Occipital lobe (tissue), 1 donor: ENCODE measurements at regions not wholly inside any gene's neighbourhood (a gene's known extent, or its start where the extent isn't known, plus 50 kb on each side); places are given as distances from the start of the nearest gene placed in this dataset.
"Not testable (repeated sequence)": the region's sequence is repeated elsewhere in the genome, so short reads cannot be mapped to it uniquely, and the experiment has no call there.

Source experiments
- DNase-seq: peaks from one replicate; lab custom pipeline; 2025; lab: John Stamatoyannopoulos, UW

GRCh38 chr5:114050087-114050486, 311.8 kb upstream of the KCNN2 start:
- DNase-seq = no peak

DNA sequence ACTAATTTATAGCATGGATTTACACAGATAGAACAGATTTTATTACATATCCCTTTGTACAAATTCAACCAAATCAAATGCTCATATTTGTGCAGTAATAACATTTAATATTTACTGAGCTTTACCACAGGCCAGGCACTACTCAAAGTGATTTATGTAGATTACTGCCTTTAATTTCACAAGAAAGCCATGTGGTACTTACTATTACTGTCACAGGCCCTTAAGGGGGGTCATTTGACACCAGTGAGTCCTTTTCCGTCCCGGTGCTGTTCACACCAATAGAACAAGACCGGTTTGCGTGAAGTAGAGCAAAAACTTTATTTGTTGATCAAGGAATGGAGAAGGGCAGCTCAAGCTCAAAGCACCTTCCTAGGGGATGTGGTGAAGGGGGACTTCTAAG, 308.5 kb upstream of the KCNN2 start:
- DNase-seq = no peak

DNA sequence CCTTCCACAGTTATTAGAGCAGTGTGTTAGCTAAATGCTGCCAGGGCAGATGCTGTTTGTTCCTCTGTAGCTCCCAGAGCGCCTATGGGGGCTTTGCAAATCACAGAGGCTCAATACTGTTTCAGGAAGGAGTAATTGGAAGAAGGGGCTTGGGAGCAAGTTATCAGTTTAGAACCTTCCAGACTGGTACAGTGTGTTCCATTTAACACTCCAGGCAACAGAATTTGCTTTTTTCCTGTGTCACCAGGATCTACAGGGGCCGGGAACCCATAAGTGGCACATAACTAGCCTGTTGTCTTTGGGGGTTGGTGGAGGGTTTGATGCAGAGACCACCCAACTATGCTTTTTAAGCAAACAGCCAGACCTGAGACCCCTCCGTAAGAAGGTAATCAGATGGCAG, 307.3 kb upstream of the KCNN2 start:
- DNase-seq = no peak

- DNase-seq = peak; percentile 67
Measured at GRCh38 chr5:114055318-114056184, 306.3 kb upstream of the KCNN2 start.

GRCh38 chr5:114056185-114056538, 305.7 kb upstream of the KCNN2 start:
- DNase-seq = no peak

DNA sequence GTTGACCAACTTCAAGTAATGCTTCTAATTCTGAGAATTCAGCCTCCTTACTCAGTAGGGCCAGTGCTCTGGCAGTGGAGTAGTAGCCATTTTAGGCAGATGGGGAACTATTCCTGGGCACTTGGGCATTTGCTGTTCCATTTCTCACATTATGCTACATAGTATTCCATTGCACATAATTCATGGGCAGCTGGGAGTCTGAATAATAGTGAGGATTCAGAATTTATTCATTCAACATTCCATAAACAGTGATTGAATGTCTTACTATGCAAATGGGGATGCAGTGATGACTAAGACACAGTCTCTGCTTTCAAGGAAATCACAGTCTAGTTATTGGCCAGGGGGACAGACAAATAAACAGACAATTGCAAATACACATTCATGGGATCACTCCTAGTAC, 301.0 kb upstream of the KCNN2 start:
- DNase-seq = no peak

GRCh38 chr5:114062932-114063867, 298.7 kb upstream of the KCNN2 start:
- no peak for DNase-seq

GRCh38 chr5:114065912-114066311, 296.0 kb upstream of the KCNN2 start:
- no peak for DNase-seq

- DNase-seq = no peak
Measured at GRCh38 chr5:114070093-114070722, 291.7 kb upstream of the KCNN2 start.

- peak; percentile 1 for DNase-seq
Measured at GRCh38 chr5:114089259-114089658, 272.6 kb upstream of the KCNN2 start.

DNA sequence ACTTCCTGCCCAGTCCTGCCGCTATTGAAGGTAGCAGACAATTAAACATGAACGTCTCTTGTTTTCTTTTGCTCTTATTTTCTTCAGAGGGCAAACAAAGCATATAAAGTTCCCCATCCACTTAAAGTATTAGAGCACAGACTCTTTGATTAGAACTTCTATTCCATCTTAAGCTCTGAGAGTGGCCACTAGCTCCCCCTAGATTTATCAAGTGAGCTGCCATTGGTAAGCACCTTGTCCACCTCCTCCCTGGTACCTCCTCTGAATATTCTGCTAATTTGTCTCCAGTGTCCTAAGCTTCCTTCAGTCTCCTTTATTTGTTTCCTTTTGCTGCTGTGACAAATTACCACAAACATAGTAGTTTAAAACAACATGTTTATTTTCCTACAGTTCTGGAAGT, 264.3 kb upstream of the KCNN2 start:
- DNase-seq = no peak

DNA sequence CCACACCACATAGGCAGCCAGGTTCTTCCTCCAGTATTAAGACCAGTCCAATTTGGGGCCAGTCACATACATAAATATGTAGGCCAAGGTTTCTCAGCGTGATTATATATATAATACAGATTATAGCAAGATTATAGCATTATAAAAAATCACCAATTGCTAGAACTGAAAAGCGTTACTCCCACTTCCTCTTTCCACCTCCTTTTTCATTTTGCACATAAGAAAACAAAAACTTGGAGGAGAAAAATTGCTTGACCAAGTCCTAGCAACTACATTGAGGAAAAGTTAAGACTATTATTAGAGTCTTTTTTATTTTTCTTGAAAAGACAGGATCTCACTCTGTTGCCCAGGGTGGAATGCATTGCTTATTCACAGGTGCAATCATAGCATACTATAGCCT, 262.7 kb upstream of the KCNN2 start:
- no peak for DNase-seq

DNA sequence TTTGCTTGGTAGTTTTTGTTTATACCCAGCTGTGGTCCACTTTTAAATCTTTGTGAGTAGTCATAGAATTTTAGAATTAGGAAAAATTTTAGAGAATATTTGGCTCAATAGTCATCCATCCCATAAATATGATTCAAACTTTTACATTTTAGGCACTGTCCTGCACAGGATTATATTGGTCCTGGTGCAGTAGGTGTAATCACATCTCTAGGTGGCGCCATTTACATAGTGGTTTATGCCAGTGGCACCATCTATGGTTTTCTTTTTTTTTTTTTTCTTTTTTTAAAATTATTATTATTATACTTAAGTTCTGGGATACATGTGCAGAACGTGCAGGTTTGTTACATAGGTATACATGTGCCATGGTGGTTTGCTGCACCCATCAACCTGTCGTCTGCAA, 260.7 kb upstream of the KCNN2 start:
- no peak for DNase-seq

GRCh38 chr5:114113604-114114003, 248.3 kb upstream of the KCNN2 start:
- DNase-seq = no peak

DNA sequence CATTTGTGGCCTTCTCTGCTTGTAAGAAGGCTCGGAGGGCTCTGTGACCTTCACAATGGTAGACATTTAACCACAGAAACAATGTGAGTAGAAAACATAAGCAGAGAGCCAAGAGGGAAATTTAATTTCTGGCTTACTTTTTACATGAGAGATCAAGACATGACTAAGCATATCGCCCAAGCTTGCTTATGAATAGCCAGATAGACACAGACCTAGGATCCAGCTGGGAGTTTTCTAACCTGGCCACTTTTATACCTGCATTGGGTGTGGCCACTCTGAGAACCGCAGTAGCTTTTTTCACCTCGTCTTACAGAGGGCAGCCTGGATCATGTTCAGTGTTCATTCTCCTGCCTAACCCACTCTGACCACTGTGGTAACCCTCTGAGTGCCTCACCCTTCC, 244.9 kb upstream of the KCNN2 start:
- no peak for DNase-seq

GRCh38 chr5:114118511-114118910, 243.4 kb upstream of the KCNN2 start:
- no peak for DNase-seq

DNA sequence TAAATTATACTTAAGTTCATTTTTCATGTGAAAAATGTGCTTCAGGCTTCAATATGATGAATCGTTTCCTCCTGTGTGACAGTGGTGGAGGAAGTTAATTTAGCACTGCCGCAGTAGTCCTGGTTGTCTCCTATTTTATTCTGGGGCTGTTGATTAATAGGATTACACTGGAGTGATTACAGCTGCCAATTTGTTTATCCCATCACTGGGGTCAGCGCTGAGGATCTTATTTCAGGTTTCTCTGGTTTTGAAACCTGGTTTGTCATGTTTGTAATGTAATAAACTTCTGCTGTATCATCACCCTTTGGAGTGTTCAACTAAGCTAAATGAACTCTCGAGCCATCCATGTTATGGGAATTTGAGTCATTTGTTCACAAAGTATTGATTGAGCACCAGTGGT, 241.7 kb upstream of the KCNN2 start:
- DNase-seq = no peak

- no peak for DNase-seq
Measured at GRCh38 chr5:114122852-114123251, 239.0 kb upstream of the KCNN2 start.

- DNase-seq = no peak
Measured at GRCh38 chr5:114123654-114124053, 238.2 kb upstream of the KCNN2 start.

DNA sequence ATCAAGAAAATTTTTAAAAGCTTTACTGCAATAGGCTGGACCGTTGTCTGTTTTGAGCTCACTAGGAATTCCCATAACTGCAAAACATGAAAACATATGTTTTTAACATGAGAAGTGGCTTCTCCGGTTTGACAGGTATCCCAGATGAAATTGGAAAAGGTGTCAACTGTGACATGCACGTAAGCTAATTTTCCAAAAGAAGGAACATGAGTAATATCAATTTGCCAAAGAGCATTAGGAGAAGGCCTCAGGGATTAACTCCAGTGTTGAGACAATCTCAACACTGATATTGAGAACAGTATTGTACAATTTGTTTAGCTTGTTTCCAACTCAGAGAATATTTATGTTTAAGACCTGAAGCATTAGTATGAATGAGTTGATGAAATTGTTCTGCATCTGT, 215.5 kb upstream of the KCNN2 start:
- DNase-seq = no peak

- no peak for DNase-seq
Measured at GRCh38 chr5:114148253-114148652, 213.6 kb upstream of the KCNN2 start.

GRCh38 chr5:114148728-114149127, 213.1 kb upstream of the KCNN2 start:
- not testable (repeated sequence) for DNase-seq
